ENCODE measurements at regions not wholly inside any gene's neighbourhood (a gene's known extent, or its start where the extent isn't known, plus 50 kb on each side); places are given as distances from the start of the nearest gene placed in this dataset.

DNA sequence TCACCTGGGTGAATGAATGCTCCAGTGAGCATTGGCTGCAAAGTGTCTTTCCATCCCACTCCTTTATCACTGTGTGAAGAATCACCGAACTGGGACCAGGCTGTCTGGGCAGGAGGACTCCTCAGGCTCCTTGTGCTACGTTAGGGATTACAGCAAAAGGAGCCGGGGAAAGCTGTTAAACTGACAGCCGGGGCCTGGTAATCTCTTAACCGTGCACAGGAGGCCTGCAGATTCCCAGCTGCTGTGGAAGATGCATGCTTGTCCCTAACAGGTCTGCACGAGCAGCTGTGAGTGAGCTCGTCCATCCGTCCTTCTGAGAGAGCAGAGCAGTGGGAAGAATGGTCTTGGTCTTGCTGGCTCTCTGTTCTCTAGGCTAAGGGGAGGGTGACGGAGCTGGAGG, 231.5 kb downstream of the AACS start:
- no peak for TF ChIP-seq EZH2 (IDR thresholded peaks at IDR 0.05; ENCODE audit: borderline replicate concordance, low read length)
- TF ChIP-seq, protein P1, sequence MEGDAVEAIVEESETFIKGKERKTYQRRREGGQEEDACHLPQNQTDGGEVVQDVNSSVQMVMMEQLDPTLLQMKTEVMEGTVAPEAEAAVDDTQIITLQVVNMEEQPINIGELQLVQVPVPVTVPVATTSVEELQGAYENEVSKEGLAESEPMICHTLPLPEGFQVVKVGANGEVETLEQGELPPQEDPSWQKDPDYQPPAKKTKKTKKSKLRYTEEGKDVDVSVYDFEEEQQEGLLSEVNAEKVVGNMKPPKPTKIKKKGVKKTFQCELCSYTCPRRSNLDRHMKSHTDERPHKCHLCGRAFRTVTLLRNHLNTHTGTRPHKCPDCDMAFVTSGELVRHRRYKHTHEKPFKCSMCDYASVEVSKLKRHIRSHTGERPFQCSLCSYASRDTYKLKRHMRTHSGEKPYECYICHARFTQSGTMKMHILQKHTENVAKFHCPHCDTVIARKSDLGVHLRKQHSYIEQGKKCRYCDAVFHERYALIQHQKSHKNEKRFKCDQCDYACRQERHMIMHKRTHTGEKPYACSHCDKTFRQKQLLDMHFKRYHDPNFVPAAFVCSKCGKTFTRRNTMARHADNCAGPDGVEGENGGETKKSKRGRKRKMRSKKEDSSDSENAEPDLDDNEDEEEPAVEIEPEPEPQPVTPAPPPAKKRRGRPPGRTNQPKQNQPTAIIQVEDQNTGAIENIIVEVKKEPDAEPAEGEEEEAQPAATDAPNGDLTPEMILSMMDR (conservative IDR thresholded peaks at IDR 0.05 in 1 of 2, IDR thresholded peaks at IDR 0.05 in 1 of 2; ENCODE audit: extremely low read depth in 1 of 2, insufficient read depth in 1 of 2, low read depth in 1 of 2, low read length in 2 of 2) = no peak

Data from mammary epithelial cell (primary cell).